T-helper 17 cell (primary cell): ENCODE measurements at regions not wholly inside any gene's neighbourhood (a gene's known extent, or its start where the extent isn't known, plus 50 kb on each side); places are given as distances from the start of the nearest gene placed in this dataset.

Experiments used
- ATAC-seq: fragments of 150-1000 bp; cut with Tn5 transposase; 2 replicates; pipeline ENCODE4 v1.10.0; 2021; ENCODE audit warnings: mild to moderate bottlenecking, moderate library complexity
- DNase-seq, 3 donors: peaks; one replicate each; pipeline versions ENCODE4 v3.0.0 to v3.0.0-alpha.2; 2020 to 2021
- H3K9me3 ChIP-seq: one replicate; pipeline ENCODE4 v1.7.0; 2013; ENCODE audit warnings: low read length, mild to moderate bottlenecking; ENCODE audit not compliant: control insufficient read depth, poor library complexity, severe bottlenecking
- H3K27ac Mint-ChIP-seq: one replicate; pipeline ENCODE4 v1.8.0; 2022; ENCODE audit warnings: mild to moderate bottlenecking, moderate library complexity, mixed read lengths
- H3K27me3 Mint-ChIP-seq: one replicate; pipeline ENCODE4 v1.8.0; 2022; ENCODE audit warnings: mixed read lengths
- H3K36me3 Mint-ChIP-seq: one replicate; pipeline ENCODE4 v1.8.0; 2022; ENCODE audit warnings: low read depth, mixed read lengths
- H3K4me1 Mint-ChIP-seq: one replicate; pipeline ENCODE4 v1.8.0; 2022; ENCODE audit warnings: mild to moderate bottlenecking, mixed read lengths
- H3K4me3 Mint-ChIP-seq: one replicate; pipeline ENCODE4 v1.8.0; 2022; ENCODE audit warnings: mild to moderate bottlenecking, moderate library complexity, mixed read lengths

GRCh38 chr5:56454219-56454862 is 221.2 kb upstream of the ANKRD55 start:
- no peaks in the 10 kb centered on the region for H3K9me3 ChIP-seq
- H3K27me3 Mint-ChIP-seq: no peaks in the 10 kb centered on the region
- peaks cover 6% of the 10 kb centered on the region for H3K36me3 Mint-ChIP-seq
- DNase-seq (no peak), ATAC-seq (peak; percentile 50)
- H3K4me1 Mint-ChIP-seq: peaks cover 8% of the 10 kb centered on the region
- no peak overlapping the region for H3K27ac Mint-ChIP-seq
- no peak overlapping the region for H3K4me3 Mint-ChIP-seq

- DNase-seq (no peak), ATAC-seq (no peak)
- H3K4me3 Mint-ChIP-seq: no peak overlapping the region
- H3K27me3 Mint-ChIP-seq: no peaks in the 10 kb centered on the region
- H3K27ac Mint-ChIP-seq: no peak overlapping the region
- H3K36me3 Mint-ChIP-seq: peaks cover 6% of the 10 kb centered on the region
- no peaks in the 10 kb centered on the region for H3K9me3 ChIP-seq
- peaks cover 8% of the 10 kb centered on the region for H3K4me1 Mint-ChIP-seq
Observed at GRCh38 chr5:56451742-56452141, 218.6 kb upstream of the ANKRD55 start.

GRCh38 chr5:56450766-56451165 is 217.6 kb upstream of the ANKRD55 start:
- no peaks in the 10 kb centered on the region for H3K9me3 ChIP-seq
- peaks cover 8% of the 10 kb centered on the region for H3K4me1 Mint-ChIP-seq
- ATAC-seq (no peak), DNase-seq (no peak)
- no peaks in the 10 kb centered on the region for H3K27me3 Mint-ChIP-seq
- no peak overlapping the region for H3K27ac Mint-ChIP-seq
- H3K36me3 Mint-ChIP-seq: peaks cover 6% of the 10 kb centered on the region
- no peak overlapping the region for H3K4me3 Mint-ChIP-seq

GRCh38 chr5:56449071-56449640 is 216.0 kb upstream of the ANKRD55 start:
- Mint-ChIP-seq H3K27ac (no peak overlapping the region), H3K36me3 (no peaks in the 10 kb centered on the region), H3K4me1 (peaks cover 3% of the 10 kb centered on the region), H3K27me3 (no peaks in the 10 kb centered on the region), H3K4me3 (no peak overlapping the region)
- no peaks in the 10 kb centered on the region for H3K9me3 ChIP-seq
- no peak for ATAC-seq
- DNase-seq: no peak

GRCh38 chr5:56447656-56448055 is 214.5 kb upstream of the ANKRD55 start:
- H3K4me1 Mint-ChIP-seq: peaks cover 3% of the 10 kb centered on the region
- no peak overlapping the region for H3K27ac Mint-ChIP-seq
- H3K36me3 Mint-ChIP-seq: no peaks in the 10 kb centered on the region
- ATAC-seq (no peak), DNase-seq (no peak)
- no peak overlapping the region for H3K4me3 Mint-ChIP-seq
- H3K9me3 ChIP-seq: no peaks in the 10 kb centered on the region
- H3K27me3 Mint-ChIP-seq: no peaks in the 10 kb centered on the region

GRCh38 chr5:56447232-56447631 is 214.1 kb upstream of the ANKRD55 start:
- Mint-ChIP-seq H3K27me3 (no peaks in the 10 kb centered on the region), H3K4me1 (peaks cover 3% of the 10 kb centered on the region), H3K27ac (no peak overlapping the region), H3K4me3 (no peak overlapping the region), H3K36me3 (no peaks in the 10 kb centered on the region)
- H3K9me3 ChIP-seq: no peaks in the 10 kb centered on the region
- ATAC-seq: no peak
- no peak for DNase-seq

- peaks cover 3% of the 10 kb centered on the region for H3K4me1 Mint-ChIP-seq
- H3K9me3 ChIP-seq: no peaks in the 10 kb centered on the region
- ATAC-seq (no peak), DNase-seq (no peak)
- no peak overlapping the region for H3K4me3 Mint-ChIP-seq
- no peak overlapping the region for H3K27ac Mint-ChIP-seq
- H3K27me3 Mint-ChIP-seq: no peaks in the 10 kb centered on the region
- H3K36me3 Mint-ChIP-seq: no peaks in the 10 kb centered on the region
Observed at GRCh38 chr5:56446728-56447127, 213.6 kb upstream of the ANKRD55 start.

GRCh38 chr5:56443826-56444225 is 210.7 kb upstream of the ANKRD55 start:
- H3K27ac Mint-ChIP-seq: no peak overlapping the region
- no peak for DNase-seq
- H3K4me3 Mint-ChIP-seq: no peak overlapping the region
- no peak for ATAC-seq
- no peaks in the 10 kb centered on the region for H3K9me3 ChIP-seq
- H3K4me1 Mint-ChIP-seq: peaks cover 3% of the 10 kb centered on the region
- no peaks in the 10 kb centered on the region for H3K27me3 Mint-ChIP-seq
- no peaks in the 10 kb centered on the region for H3K36me3 Mint-ChIP-seq

- no peak overlapping the region for H3K27ac Mint-ChIP-seq
- no peaks in the 10 kb centered on the region for H3K36me3 Mint-ChIP-seq
- DNase-seq (no peak), ATAC-seq (no peak)
- H3K4me3 Mint-ChIP-seq: no peak overlapping the region
- H3K9me3 ChIP-seq: no peaks in the 10 kb centered on the region
- H3K27me3 Mint-ChIP-seq: no peaks in the 10 kb centered on the region
- peaks cover 4% of the 10 kb centered on the region for H3K4me1 Mint-ChIP-seq
Observed at GRCh38 chr5:56440871-56441740, 208.0 kb upstream of the ANKRD55 start.

- Mint-ChIP-seq H3K4me1 (peaks cover 15% of the 10 kb centered on the region), H3K4me3 (no peak overlapping the region), H3K36me3 (peaks cover 2% of the 10 kb centered on the region), H3K27ac (no peak overlapping the region), H3K27me3 (no peaks in the 10 kb centered on the region)
- DNase-seq (no peak), ATAC-seq (no peak)
- no peaks in the 10 kb centered on the region for H3K9me3 ChIP-seq
Observed at GRCh38 chr5:56434986-56435385, 201.9 kb upstream of the ANKRD55 start.

- DNase-seq (no peak), ATAC-seq (no peak)
- Mint-ChIP-seq H3K4me3 (no peak overlapping the region), H3K27ac (no peak overlapping the region), H3K4me1 (peaks cover 15% of the 10 kb centered on the region), H3K27me3 (no peaks in the 10 kb centered on the region), H3K36me3 (peaks cover 4% of the 10 kb centered on the region)
- no peaks in the 10 kb centered on the region for H3K9me3 ChIP-seq
Observed at GRCh38 chr5:56433039-56433617, 200.0 kb upstream of the ANKRD55 start.

- Mint-ChIP-seq H3K36me3 (peaks cover 4% of the 10 kb centered on the region), H3K27me3 (no peaks in the 10 kb centered on the region), H3K27ac (no peak overlapping the region), H3K4me1 (peaks cover 15% of the 10 kb centered on the region), H3K4me3 (no peak overlapping the region)
- H3K9me3 ChIP-seq: no peaks in the 10 kb centered on the region
- ATAC-seq (no peak), DNase-seq (no peak)
Observed at GRCh38 chr5:56432321-56432720, 199.2 kb upstream of the ANKRD55 start.

GRCh38 chr5:56430422-56430821 is 197.3 kb upstream of the ANKRD55 start:
- no peak for DNase-seq

More at GRCh38 chr5:56430422-56430821, 197.3 kb upstream of the ANKRD55 start:
- Mint-ChIP-seq H3K27me3 (no peaks in the 10 kb centered on the region), H3K36me3 (peaks cover 4% of the 10 kb centered on the region), H3K27ac (no peak overlapping the region), H3K4me3 (no peak overlapping the region), H3K4me1 (peaks cover 8% of the 10 kb centered on the region)
- no peaks in the 10 kb centered on the region for H3K9me3 ChIP-seq
- no peak for ATAC-seq
